ENCODE measurements at regions not wholly inside any gene's neighbourhood (a gene's known extent, or its start where the extent isn't known, plus 50 kb on each side); places are given as distances from the start of the nearest gene placed in this dataset.

- no peak for TF ChIP-seq CTCF (IDR thresholded peaks at IDR 0.05; ENCODE audit: control extremely low read depth, extremely low read depth, low read depth, missing control alignments)
- ChIA-PET CTCF (no interaction called here), POLR2A (no interaction called here)
- DNase-seq (ENCODE audit: extremely low spot score), result no peak
Observed at GRCh38 chr20:40293740-40294139, 395.3 kb downstream of the MAFB start.

- POLR2A ChIA-PET, result no interaction called here
- CTCF ChIA-PET, result no interaction called here
- no peak for DNase-seq (ENCODE audit: extremely low spot score)
- no peak for TF ChIP-seq CTCF (IDR thresholded peaks at IDR 0.05; ENCODE audit: control extremely low read depth, extremely low read depth, low read depth, missing control alignments)
Observed at GRCh38 chr20:40291493-40292135, 397.4 kb downstream of the MAFB start.

- POLR2A ChIA-PET, result no interaction called here
- TF ChIP-seq CTCF (IDR thresholded peaks at IDR 0.05; ENCODE audit: control extremely low read depth, extremely low read depth, low read depth, missing control alignments), result no peak
- CTCF ChIA-PET, result no interaction called here
- DNase-seq (ENCODE audit: extremely low spot score), result no peak
Observed at GRCh38 chr20:40287683-40288082, 401.4 kb downstream of the MAFB start.

- ChIA-PET CTCF (no interaction called here), POLR2A (no interaction called here)
- no peak for DNase-seq (ENCODE audit: extremely low spot score)
- TF ChIP-seq CTCF (IDR thresholded peaks at IDR 0.05; ENCODE audit: control extremely low read depth, extremely low read depth, low read depth, missing control alignments), result no peak
Observed at GRCh38 chr20:40286975-40287531, 402.0 kb downstream of the MAFB start.

- no peak for DNase-seq (ENCODE audit: extremely low spot score)
- ChIA-PET POLR2A (no interaction called here), CTCF (no interaction called here)
- no peak for TF ChIP-seq CTCF (IDR thresholded peaks at IDR 0.05; ENCODE audit: control extremely low read depth, extremely low read depth, low read depth, missing control alignments)
Observed at GRCh38 chr20:40284611-40285010, 404.4 kb downstream of the MAFB start.

- CTCF ChIA-PET, result no interaction called here
- no peak for DNase-seq (ENCODE audit: extremely low spot score)
- TF ChIP-seq CTCF (IDR thresholded peaks at IDR 0.05; ENCODE audit: control extremely low read depth, extremely low read depth, low read depth, missing control alignments), result no peak
- POLR2A ChIA-PET, result no interaction called here
Observed at GRCh38 chr20:40283689-40284088, 405.3 kb downstream of the MAFB start.

Measured in GM10248 (cell line).